Thyroid gland (tissue), 4 donors: ENCODE measurements at regions not wholly inside any gene's neighbourhood (a gene's known extent, or its start where the extent isn't known, plus 50 kb on each side); places are given as distances from the start of the nearest gene placed in this dataset.

Experiments
- CTCF ChIP-seq, 6 experiments: fragments of 200-600 bp in 3 of 6; fragments of 450-650 bp in 3 of 6; sonication (generic) in 3 of 6; IDR thresholded peaks; one replicate each; pipeline ENCODE4 v1.5.1; 2016 to 2019; ENCODE audit warnings: antibody characterized with exemption in 6 of 6, mild to moderate bottlenecking in 2 of 6, inconsistent platforms in 1 of 6, moderate library complexity in 1 of 6
- POLR2A ChIP-seq, 2 donors: fragments of 450-650 bp; IDR thresholded peaks; one replicate each; pipeline ENCODE4 v1.6.1; 2017; ENCODE audit warnings: antibody characterized with exemption in 2 of 2, mild to moderate bottlenecking in 2 of 2, moderate library complexity in 1 of 2

- TF ChIP-seq CTCF (IDR thresholded peaks at IDR 0.05) (no peak), POLR2A (IDR thresholded peaks at IDR 0.05) (no peak)
Observed at GRCh38 chr4:124874172-124874450, 161.6 kb upstream of the ANKRD50 start.
